ENCODE measurements at regions not wholly inside any gene's neighbourhood (a gene's known extent, or its start where the extent isn't known, plus 50 kb on each side); places are given as distances from the start of the nearest gene placed in this dataset.

GRCh38 chr20:51156041-51156982 is 133.4 kb upstream of the KCNG1 start:
- H3K4me3 ChIP-seq (ENCODE audit: low read length): no peak overlapping the region
- TF ChIP-seq CTCF (IDR thresholded peaks at IDR 0.05; ENCODE audit: insufficient read depth, low read depth, low read length, missing control alignments): no peak
- DNase-seq (ENCODE audit: low read depth): no peak

- no peak for DNase-seq (ENCODE audit: low read depth)
- no peak for TF ChIP-seq CTCF (IDR thresholded peaks at IDR 0.05; ENCODE audit: insufficient read depth, low read depth, low read length, missing control alignments)
- no peak overlapping the region for H3K4me3 ChIP-seq (ENCODE audit: low read length)
These were observed 132.1 kb upstream of the KCNG1 start for GRCh38 chr20:51154708-51155690.

GRCh38 chr20:51153867-51154707 is 131.2 kb upstream of the KCNG1 start:
- TF ChIP-seq CTCF (IDR thresholded peaks at IDR 0.05; ENCODE audit: insufficient read depth, low read depth, low read length, missing control alignments): no peak
- no peak for DNase-seq (ENCODE audit: low read depth)
- H3K4me3 ChIP-seq (ENCODE audit: low read length): no peak overlapping the region

GRCh38 chr20:51148941-51149340 is 126.0 kb upstream of the KCNG1 start:
- no peak overlapping the region for H3K4me3 ChIP-seq (ENCODE audit: low read length)
- no peak for TF ChIP-seq CTCF (IDR thresholded peaks at IDR 0.05; ENCODE audit: insufficient read depth, low read depth, low read length, missing control alignments)
- DNase-seq (ENCODE audit: low read depth): no peak

- no peak for TF ChIP-seq CTCF (IDR thresholded peaks at IDR 0.05; ENCODE audit: insufficient read depth, low read depth, low read length, missing control alignments)
- DNase-seq (ENCODE audit: low read depth): no peak
- H3K4me3 ChIP-seq (ENCODE audit: low read length): no peak overlapping the region
These were observed 121.6 kb upstream of the KCNG1 start for GRCh38 chr20:51144476-51144875.

DNA sequence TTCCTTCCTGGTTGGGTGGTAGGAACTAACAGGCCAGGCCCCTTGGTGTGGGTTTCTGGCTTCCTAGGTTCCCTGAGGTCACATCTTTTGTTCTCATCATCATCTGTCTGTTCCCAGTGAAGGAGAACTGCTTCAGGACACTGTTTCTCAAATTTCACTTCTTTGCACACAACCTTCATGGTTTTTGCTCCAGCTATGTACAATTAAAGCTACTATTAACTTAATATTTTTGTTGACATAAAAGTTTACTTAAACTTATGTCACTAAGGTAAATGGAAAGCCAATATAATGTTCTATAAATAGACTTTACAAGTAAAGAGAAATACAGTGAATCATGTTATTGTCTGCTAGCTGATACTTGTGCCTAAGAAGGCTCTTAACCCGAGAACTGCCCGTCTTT is 120.7 kb upstream of the KCNG1 start:
- no peak for DNase-seq (ENCODE audit: low read depth)
- no peak for TF ChIP-seq CTCF (IDR thresholded peaks at IDR 0.05; ENCODE audit: insufficient read depth, low read depth, low read length, missing control alignments)
- H3K4me3 ChIP-seq (ENCODE audit: low read length): no peak overlapping the region

Measured in epithelial cell of esophagus (primary cell).